GM12878 (cell line): ENCODE measurements at regions not wholly inside any gene's neighbourhood (a gene's known extent, or its start where the extent isn't known, plus 50 kb on each side); places are given as distances from the start of the nearest gene placed in this dataset.

Source experiments
- ATAC-seq: fragments of 200-7000 bp; cut with Tn5 transposase; 3 replicates; pipeline ENCODE4 v1.9.1; 2020; ENCODE audit warnings: mild to moderate bottlenecking, moderate library complexity
- BruUV-seq: library from RNA; stranded (reverse); fragments of 400-500 nt; replicated peaks from 2 replicates; lab custom pipeline; 2021; lab: Mats Ljungman, UMichigan
- CTCF ChIA-PET: fragments of 300-600 bp; sonication (Branson Sonifier 250); formaldehyde crosslinking; extraction: SDS; loops from one replicate; lab custom pipeline; 2021; ENCODE audit warnings: inconsistent platforms; lab: Yijun Ruan, JAX
- POLR2A ChIA-PET: fragments of 350-600 bp; formaldehyde crosslinking; extraction: SDS; loops from one replicate; lab custom pipeline; 2021; ENCODE audit warnings: inconsistent platforms; lab: Charles Lee
- RAD21 ChIA-PET: fragments of 300-600 bp; sonication (Branson Sonifier 250); formaldehyde crosslinking; loops from one replicate; lab custom pipeline; 2023; ENCODE audit warnings: antibody characterized with exemption; ENCODE audit not compliant: unreplicated experiment; lab: Charles Lee
- SMC1A ChIA-PET: fragments of 300-600 bp; sonication (Branson Sonifier 250); formaldehyde crosslinking; loops from one replicate; lab custom pipeline; 2023; ENCODE audit not compliant: unreplicated experiment, uncharacterized antibody; lab: Charles Lee
- DNase-seq: peaks from one replicate; pipeline ENCODE4 v3.0.0-alpha.2; 2011; ENCODE audit warnings: low read depth, low spot score
- FAIRE-seq: peaks from 3 replicates; lab custom pipeline; 2011; peaks lifted over from hg19 to GRCh38; lab: Jason Lieb, UNC
- H2AFZ ChIP-seq: 2 replicates; pipeline ENCODE4 v1.6.0; 2011; ENCODE audit warnings: low read depth, low read length, control low read depth; ENCODE audit not compliant: control insufficient read depth
- H3K27ac ChIP-seq: 2 replicates; pipeline ENCODE4 v1.5.1; 2011; ENCODE audit warnings: control low read depth; ENCODE audit not compliant: control insufficient read depth, insufficient read depth
- H3K27me3 ChIP-seq, 2 experiments: replicated peaks in 1 of 2; 2 replicates each; pipeline versions ENCODE4 v1.6.0 to v1.6.1; 2011; ENCODE audit warnings: low read length in 1 of 2; ENCODE audit not compliant: control insufficient read depth in 2 of 2, insufficient read depth in 2 of 2
- H3K36me3 ChIP-seq, 2 experiments: 2 replicates each; pipeline ENCODE4 v1.5.1; 2011; ENCODE audit warnings: low read length in 1 of 2; ENCODE audit not compliant: control insufficient read depth in 2 of 2, insufficient read depth in 2 of 2
- H3K4me1 ChIP-seq: 2 replicates; pipeline ENCODE4 v1.6.1; 2011; ENCODE audit warnings: mild to moderate bottlenecking, low read length, moderate library complexity, mixed read lengths; ENCODE audit not compliant: control insufficient read depth, insufficient read depth
- H3K4me2 ChIP-seq: 2 replicates; pipeline ENCODE4 v1.6.0; 2011; ENCODE audit warnings: control low read depth; ENCODE audit not compliant: control insufficient read depth, insufficient read depth
- H3K4me3 ChIP-seq: fragments of 200-600 bp; sonication (generic); 2 replicates; pipeline ENCODE4 v1.5.1; 2016
- H3K79me2 ChIP-seq: 2 replicates; pipeline ENCODE4 v1.6.0; 2011; ENCODE audit warnings: low read length; ENCODE audit not compliant: control insufficient read depth, insufficient read depth
- H3K9ac ChIP-seq: 2 replicates; pipeline ENCODE4 v1.8.0; 2011; ENCODE audit warnings: low read length, control low read depth, mixed read lengths; ENCODE audit not compliant: control insufficient read depth, insufficient read depth
- H3K9me3 ChIP-seq: replicated peaks from 3 replicates; pipeline ENCODE4 v1.5.1; 2011; ENCODE audit warnings: mild to moderate bottlenecking, low read length; ENCODE audit not compliant: control insufficient read depth, insufficient read depth
- H4K20me1 ChIP-seq: 2 replicates; pipeline ENCODE4 v1.6.0; 2011; ENCODE audit not compliant: control insufficient read depth, insufficient read depth
- CREB1 ChIP-seq: IDR thresholded peaks from 2 replicates; pipeline ENCODE4 v1.6.1; 2012; ENCODE audit warnings: low read depth, mild to moderate bottlenecking, inconsistent platforms
- KDM1A ChIP-seq: fragments of 200-600 bp; sonication (generic); IDR thresholded peaks from 2 replicates; pipeline ENCODE4 v1.6.1; 2016; ENCODE audit warnings: borderline replicate concordance
- MTA2 ChIP-seq: fragments of 450-650 bp; IDR thresholded peaks from 2 replicates; pipeline ENCODE4 v1.6.1; 2016; ENCODE audit warnings: low read depth, mild to moderate bottlenecking, moderate library complexity
- MTA3 ChIP-seq: IDR thresholded peaks from 2 replicates; pipeline ENCODE4 v1.6.1; 2012; ENCODE audit warnings: low read length, inconsistent platforms, borderline replicate concordance
- MYC ChIP-seq: IDR thresholded peaks from 2 replicates; pipeline ENCODE4 v1.6.1; 2011; ENCODE audit warnings: mild to moderate bottlenecking, low read length, moderate library complexity, inconsistent platforms; ENCODE audit not compliant: insufficient read depth, insufficient replicate concordance, insufficient read length, severe bottlenecking
- RB1 ChIP-seq: fragments of 450-650 bp; formaldehyde crosslinking; IDR thresholded peaks from 2 replicates; pipeline ENCODE4 v1.6.1; 2017; ENCODE audit warnings: mild to moderate bottlenecking, borderline replicate concordance
- STAT1 ChIP-seq: fragments of 450-650 bp; conservative IDR thresholded peaks from 2 replicates; pipeline ENCODE4 v1.6.1; 2014; ENCODE audit warnings: antibody characterized with exemption, mild to moderate bottlenecking
- in situ Hi-C: fragments of 300-500 bp; cut with MboI; formaldehyde crosslinking; loops from 9 replicates; pipeline ENCODE4 v1.14.3; 2018; ENCODE audit warnings: mixed read lengths
- intact Hi-C: fragments of 100-400 bp; cut with micrococcal nuclease; formaldehyde crosslinking; loops from one replicate; pipeline ENCODE4 v1.14.2; 2022; ENCODE audit not compliant: unreplicated experiment
- TF ChIP-seq, protein P1 (sequence below): IDR thresholded peaks from 2 replicates; pipeline ENCODE4 v1.6.1; 2011; ENCODE audit warnings: borderline replicate concordance, low read depth, mild to moderate bottlenecking, moderate library complexity, low read length; ENCODE audit not compliant: insufficient read depth, poor library complexity, severe bottlenecking
- TF ChIP-seq, protein P2 (sequence below): IDR thresholded peaks from 2 replicates; pipeline ENCODE4 v1.6.1; 2012; ENCODE audit warnings: low read depth, low read length, improper control_type of control experiment

DNA sequence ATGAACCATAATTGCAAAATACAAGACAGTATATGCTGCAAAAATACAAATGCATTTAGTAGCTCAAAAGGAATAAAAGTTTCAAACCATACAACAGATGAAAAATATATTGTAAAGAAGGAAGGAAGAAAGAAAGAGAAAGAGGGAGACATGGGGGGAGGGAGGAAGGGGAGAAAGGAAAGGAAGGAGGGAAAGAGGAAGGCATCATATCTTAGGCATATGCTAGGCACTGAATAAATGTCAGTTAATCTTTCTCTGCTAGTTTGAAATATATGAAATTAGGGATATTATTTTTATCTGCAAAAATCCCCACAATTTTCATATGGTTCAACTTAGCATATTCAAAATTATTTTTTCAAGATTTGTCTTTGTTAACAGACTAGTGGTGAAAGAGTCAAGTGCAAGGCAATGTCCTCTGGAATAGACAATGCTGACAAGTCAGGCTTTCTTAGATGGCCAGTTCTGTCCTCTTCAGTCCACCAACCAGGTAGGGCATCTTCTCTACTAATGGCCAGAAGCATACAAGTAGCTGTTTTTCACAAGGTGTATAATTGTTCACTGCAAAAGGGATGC lies 506.4 kb downstream of the PRKD1 start:
- TF ChIP-seq CREB1 (no peak), KDM1A (no peak), MTA3 (no peak), STAT1 (no peak), MYC (no peak), RB1 (no peak), MTA2 (no peak)
- TF ChIP-seq, protein P1, sequence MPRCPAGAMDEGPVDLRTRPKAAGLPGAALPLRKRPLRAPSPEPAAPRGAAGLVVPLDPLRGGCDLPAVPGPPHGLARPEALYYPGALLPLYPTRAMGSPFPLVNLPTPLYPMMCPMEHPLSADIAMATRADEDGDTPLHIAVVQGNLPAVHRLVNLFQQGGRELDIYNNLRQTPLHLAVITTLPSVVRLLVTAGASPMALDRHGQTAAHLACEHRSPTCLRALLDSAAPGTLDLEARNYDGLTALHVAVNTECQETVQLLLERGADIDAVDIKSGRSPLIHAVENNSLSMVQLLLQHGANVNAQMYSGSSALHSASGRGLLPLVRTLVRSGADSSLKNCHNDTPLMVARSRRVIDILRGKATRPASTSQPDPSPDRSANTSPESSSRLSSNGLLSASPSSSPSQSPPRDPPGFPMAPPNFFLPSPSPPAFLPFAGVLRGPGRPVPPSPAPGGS: no peak
- TF ChIP-seq, protein P2, sequence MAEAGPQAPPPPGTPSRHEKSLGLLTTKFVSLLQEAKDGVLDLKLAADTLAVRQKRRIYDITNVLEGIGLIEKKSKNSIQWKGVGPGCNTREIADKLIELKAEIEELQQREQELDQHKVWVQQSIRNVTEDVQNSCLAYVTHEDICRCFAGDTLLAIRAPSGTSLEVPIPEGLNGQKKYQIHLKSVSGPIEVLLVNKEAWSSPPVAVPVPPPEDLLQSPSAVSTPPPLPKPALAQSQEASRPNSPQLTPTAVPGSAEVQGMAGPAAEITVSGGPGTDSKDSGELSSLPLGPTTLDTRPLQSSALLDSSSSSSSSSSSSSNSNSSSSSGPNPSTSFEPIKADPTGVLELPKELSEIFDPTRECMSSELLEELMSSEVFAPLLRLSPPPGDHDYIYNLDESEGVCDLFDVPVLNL: no peak
- CTCF ChIA-PET: no interaction called here

More for the DNA sequence above, 506.4 kb downstream of the PRKD1 start:
- Histone ChIP-seq H3K4me2 (no peak overlapping the region), H3K9ac (no peak overlapping the region), H3K27me3 (no peaks in the 10 kb centered on the region), H3K79me2 (no peaks in the 10 kb centered on the region), H3K36me3 (no peaks in the 10 kb centered on the region), H3K9me3 (no peaks in the 10 kb centered on the region), H3K4me1 (no peaks in the 10 kb centered on the region), H2AFZ (no peak overlapping the region), H3K4me3 (no peak overlapping the region), H4K20me1 (no peaks in the 10 kb centered on the region), H3K27ac (no peak overlapping the region)
- ATAC-seq (no peak), DNase-seq (no peak), FAIRE-seq (no peak)
- intact Hi-C loops (no loop called here), in situ Hi-C loops (no loop called here)
- RAD21 ChIA-PET: no interaction called here
- no TSS peak for BruUV-seq
- SMC1A ChIA-PET: interaction anchor here (0.6 kb wide), 1 partner anchor 150 kb away, joined by 5 read pairs; no protein-coding TSS in a partner anchor
- POLR2A ChIA-PET: no interaction called here
